GM19455 (cell line): ENCODE measurements at regions not wholly inside any gene's neighbourhood (a gene's known extent, or its start where the extent isn't known, plus 50 kb on each side); places are given as distances from the start of the nearest gene placed in this dataset.
"Not testable (repeated sequence)": the region's sequence is repeated elsewhere in the genome, so short reads cannot be mapped to it uniquely, and the experiment has no call there.

Experiments used
- ATAC-seq: cut with Tn5 transposase; IDR thresholded peaks from one replicate; pipeline ENCODE4 v1.9.1; 2021; ENCODE audit not compliant: unreplicated experiment

DNA sequence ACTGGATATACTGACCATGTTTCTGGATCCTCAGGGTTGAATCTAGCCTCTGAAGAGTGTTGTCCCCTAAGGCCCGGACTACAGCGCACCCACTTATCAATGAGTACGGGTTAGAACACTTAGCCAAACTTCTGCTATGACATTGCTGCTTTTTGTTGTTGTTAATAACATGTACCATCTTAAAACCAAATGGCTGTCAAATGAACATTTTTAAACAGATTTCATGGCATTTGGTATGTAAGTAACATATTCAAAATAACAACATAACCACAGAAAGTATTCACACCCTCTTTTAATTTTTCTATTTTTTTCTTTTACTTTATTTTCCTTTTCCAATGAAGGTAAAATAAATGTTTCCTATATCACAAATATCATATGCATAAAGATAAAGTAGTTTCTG, 1292.5 kb upstream of the TENM4 start:
- ATAC-seq = no peak

DNA sequence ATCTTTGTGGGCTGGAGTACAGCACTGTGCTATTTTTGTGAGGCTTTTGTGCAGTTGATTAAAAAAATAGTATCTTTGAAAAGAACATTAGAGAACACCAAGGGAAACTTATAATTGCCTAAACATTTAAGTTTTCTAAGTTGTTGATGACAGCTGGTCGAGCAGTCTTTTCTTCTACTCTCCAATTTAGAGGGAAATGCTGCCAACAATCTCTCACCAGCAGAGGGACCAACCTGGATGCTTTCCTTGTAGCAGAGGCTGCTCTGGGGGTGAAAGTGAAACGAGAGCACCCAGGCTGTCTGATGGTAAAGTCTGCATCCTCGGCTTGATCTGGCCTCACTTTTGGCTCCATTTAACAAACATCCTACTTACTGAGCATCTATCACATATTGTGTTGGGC, 1286.5 kb upstream of the TENM4 start:
- ATAC-seq = no peak

DNA sequence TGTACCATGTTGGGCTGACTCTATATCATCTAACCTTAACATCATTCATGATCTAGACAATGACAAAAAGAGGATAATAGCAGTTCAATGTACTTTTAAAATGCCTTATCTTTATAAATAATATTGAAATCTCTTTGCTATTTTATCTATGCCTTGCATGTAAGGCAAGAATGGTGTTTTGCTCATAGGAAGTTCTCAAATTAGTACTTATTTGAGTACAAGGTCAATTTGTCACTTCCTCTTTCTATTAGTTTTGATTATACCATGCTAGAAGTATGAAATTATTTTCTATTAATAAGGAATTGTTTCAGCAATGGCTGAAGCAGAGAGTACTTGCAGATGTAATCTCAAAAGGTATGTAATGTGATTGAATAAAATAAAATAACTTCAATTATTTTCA, 1285.4 kb upstream of the TENM4 start:
- no peak for ATAC-seq

DNA sequence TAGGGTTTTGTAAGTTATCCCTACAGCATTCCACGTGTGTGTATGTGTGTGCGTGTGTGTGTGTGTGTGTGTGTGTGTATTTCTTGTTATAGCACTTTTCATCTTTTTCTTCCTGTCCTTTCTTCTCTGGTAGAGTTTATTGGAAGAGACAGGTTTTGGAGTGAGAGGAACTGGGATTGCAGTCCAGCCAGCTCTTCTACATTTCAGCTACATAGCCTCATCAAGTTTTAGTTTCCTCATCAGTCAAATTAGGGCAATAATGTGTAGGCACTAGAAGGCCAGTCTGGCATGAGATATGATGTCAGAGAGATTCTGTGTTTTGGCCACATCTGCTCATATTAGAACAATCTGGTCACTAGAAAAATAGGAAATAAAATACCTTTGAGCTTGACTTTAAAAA, 1283.5 kb upstream of the TENM4 start:
- no peak for ATAC-seq

DNA sequence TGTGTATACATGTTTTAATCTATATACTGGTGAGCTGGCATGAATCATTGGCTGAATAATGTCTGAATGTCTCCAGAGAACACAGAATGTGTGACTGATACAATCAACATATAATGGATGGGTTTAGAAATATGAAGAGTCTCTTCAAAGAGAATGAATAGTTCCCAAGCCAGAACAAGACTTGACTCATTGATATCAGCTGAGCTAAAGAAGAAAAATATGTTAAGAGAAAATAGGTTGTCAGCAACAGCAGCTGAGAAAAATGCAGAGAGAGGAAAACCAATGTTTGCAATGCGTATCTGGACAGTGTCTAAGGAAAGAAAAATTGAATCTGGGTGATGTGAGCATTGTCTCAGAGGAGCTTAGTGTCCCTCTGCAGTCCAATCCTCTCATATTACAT, 1281.8 kb upstream of the TENM4 start:
- no peak for ATAC-seq

DNA sequence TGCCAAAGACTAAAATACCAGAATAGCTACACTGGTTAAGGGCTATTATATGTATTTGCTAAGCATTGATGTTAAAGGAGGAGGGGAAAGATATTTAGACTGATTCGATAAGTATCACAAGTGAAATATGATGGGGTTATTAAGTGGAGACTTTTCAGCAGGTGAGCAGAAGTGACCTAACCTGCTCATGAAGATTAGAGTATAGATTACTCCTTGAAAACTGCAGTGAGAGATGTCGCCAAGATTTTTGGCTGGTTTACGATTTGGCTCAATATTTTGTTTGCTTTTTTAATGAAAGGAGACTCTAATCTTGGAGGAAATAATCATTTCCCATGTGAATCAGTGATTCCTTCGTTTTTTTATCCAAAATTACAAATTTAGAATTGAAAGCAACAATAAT, 1279.5 kb upstream of the TENM4 start:
- ATAC-seq = no peak

DNA sequence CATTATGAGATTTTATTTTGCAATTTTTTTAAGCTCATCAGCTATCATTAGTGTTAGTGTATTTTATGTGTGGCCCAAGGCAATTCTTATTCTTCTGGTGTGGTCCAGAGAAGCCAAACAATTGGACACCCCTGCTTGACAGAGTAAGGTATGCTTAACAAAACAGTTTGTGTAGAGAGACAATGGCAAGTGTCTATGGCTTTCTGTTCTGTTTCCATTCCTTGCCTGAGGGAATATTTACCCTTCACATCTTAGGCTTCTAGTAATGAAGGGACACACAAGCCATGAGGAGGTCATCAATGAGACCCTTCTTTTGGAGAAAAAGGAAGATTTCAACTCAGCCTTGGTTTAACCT, 1278.4 kb upstream of the TENM4 start:
- ATAC-seq = no peak

DNA sequence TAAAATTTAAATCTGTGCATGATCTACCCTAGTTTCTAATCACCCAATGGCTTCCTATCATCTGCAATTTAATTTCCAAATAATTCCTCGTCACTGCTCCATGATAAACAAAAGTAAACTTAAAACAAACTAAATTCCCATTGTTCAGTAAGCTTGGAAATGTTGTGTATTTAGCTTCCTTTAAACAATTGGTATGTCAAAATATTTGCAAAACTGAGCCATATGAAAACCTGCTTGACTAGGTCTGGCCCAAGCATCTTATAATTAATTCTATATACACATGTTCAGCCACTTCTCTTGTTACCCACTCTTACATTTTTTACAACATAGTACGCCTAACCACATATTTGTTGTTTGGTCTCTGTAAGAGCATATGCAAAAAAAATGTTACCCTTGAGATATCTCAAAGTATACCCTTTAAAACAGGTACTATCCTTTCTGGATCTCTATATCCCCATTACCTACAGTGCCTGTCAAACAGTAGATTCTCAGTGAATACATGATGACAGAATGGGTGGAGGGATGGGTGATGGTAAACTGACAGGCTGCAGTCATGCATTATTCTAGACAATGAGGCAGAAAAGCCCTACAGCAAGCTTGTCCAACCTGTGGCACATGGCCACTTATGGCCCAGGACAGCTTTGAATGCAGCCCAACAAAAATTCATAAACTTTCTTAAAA, 1277.9 kb upstream of the TENM4 start:
- no peak for ATAC-seq

DNA sequence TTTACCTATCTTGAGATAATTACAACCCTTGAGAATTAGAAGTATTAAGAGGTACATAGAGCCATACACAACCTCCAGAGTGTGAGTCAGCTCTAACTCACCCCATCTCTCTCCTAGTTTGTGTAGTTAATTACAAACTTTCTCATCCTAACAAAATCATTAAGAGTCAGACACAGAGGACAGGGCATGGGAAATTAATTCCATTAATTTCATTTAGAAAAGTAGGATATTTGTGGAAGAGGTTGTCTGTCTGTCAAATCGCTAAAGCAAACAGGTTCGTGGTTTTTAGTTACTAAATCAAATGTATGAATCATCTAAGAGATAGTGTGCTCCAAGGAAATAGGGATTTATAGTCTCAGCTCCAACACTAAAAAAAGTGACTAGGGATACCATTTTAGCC, 1261.4 kb upstream of the TENM4 start:
- ATAC-seq = no peak

DNA sequence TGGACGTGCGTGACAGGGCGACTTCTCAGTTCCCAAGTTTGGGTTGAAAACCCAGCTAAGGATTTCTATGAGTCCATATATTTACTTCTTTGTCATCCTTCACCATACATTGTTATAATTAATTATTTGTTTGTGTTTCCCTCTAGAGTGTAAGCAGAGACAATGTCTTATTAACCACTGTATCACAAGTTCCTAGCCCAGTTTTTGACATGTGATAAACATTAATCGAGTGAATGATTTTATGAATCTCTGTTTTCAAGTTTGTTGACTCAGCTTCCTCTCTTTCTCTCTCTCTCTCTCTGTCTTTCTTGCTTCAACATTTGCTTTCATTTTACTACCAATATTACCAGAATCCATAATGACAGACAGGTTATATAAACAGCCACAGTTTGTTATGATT, 1259.6 kb upstream of the TENM4 start:
- no peak for ATAC-seq

DNA sequence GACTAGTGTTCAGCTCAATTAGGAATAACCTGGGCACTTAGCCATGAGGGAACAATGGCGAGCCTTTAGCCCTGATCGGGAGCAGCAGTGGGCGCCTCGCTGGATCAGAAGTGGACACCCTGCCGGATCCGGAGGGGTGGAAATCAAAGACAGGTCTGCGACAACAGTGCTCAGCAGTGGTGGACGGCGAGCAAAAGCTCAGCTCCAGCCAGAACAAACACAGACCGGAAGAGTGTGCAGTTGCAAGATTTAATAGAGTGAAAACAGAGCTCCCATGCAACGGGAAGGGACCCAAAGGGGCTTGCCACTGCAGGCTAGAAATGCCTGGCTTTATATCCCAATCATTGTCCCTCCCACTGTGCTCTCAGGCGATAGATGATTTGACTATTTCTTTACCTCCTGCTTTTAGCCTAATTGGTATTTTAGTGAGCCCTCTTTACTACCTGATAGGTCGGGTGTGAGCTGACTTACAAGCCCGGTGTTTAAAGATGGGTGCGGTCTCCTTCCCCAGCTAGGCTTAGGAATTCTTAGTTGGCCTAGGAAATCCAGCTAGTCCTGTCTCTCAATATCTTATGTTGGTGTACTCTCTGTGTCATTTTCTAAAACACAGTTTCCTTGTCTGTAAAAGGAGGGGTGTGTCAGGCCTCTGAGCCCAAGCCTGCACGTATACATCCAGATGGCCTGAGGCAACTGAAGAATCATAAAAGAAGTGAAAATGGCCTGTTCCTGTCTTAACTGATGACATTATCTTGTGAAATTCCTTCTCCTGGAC, 1258.8 kb upstream of the TENM4 start:
- not testable (repeated sequence) for ATAC-seq

DNA sequence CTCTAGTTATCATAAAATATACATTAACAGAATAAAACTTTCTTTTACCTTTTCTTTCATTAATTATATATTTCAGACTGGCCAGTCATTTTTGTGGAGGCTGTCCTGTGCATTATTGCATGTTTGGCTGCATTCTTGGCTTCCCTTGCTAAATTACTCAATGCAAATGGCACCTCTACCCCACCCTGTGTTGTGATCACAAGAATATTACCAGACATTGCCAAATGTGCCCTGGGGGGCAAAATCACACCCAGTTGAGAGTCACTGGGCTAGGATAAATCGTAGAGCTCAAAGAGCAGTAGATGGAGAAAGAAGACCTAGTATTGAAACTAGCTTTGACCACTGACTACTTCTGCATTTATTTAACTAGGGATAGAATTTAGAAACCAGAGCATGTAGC, 1257.8 kb upstream of the TENM4 start:
- no peak for ATAC-seq

DNA sequence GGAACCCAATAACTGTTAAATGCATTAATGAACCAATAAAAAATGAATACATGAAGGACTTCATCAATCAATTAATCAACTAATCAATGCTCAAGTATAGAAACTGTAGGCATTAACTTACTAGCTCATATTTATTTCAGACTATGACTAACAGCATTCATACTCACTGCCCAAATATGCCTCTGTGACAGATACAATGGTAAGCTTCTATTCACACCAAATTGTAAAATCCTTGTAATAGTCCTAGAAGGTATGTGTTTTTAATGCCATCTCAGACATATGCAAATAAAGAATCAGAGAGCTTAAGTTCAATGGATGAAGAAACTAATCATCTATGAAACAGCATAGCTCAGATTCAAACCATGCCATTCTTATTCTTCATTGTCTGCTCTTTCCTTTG, 1253.6 kb upstream of the TENM4 start:
- ATAC-seq = no peak

DNA sequence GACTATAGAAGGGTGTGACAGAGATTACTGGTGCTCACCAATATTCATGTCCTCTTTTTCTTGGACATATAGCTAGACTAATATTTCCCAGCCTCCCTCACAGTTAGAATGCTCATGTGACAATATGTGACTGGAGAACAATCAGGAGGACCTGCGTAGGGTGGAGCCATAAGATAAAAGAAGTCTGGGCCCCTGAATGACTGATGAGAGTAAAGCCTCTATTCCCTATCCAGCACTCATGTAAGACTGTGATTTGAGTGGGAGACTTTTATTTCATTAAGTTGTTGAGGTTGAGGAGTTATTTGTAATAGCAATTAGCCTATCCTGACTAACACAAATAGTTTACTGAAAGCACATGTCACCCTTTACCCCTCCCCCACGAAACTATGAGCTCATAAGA, 1247.1 kb upstream of the TENM4 start:
- ATAC-seq = no peak

DNA sequence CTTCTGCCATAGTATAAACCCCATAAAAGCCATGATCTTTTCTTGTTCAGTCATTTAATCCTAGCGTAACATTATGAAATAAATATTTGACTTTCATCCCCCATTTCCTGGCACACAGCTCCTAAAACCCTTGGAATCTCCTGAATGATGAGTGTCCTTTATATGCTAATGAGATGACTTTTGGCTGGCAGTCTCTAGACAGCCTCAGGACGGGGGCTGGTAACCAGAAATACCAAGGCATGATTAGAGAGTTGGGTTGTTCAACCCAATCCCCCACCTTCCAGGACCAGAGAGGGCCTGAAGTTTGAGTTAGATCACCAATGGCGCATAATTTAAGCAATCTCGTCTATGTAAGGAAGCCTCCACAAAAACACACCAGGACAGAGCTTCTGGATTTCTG, 1246.1 kb upstream of the TENM4 start:
- no peak for ATAC-seq

DNA sequence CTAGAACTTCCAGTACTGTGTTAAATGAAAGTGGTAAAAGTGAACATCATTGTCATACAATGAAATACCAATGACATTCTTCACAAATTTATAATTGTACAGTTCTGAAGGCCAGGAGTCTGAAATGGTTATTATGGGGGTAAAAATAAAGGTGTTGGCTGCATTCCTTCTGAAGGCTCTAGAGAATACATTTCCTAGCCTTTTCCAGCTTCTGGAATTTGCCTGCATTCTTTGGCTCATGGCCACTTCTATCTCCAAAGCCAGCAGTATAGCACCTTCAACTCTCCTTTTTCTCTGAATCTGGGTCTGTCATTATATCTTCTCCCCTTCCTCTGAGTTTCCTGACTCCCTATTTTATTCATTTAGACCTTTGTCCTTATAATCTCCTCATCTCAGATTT, 1232.7 kb upstream of the TENM4 start:
- no peak for ATAC-seq

DNA sequence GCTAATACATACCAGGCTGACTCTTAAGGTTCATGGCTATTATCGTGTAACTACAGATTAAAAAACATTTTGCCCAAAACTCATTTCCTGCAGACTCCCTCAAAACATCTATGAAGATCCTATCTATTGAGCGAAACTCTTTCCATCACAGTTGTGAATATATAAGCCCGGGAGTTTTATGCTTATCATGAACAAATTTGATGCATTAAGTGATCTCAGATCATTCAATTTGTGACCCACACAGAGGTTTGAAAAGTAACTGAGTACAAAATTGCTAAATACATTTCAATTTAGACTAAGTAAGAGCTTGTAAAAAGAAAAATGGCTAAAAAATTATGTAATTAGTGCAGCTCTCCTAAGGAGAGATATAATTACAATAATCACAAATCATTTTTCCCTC, 1228.8 kb upstream of the TENM4 start:
- ATAC-seq = no peak

DNA sequence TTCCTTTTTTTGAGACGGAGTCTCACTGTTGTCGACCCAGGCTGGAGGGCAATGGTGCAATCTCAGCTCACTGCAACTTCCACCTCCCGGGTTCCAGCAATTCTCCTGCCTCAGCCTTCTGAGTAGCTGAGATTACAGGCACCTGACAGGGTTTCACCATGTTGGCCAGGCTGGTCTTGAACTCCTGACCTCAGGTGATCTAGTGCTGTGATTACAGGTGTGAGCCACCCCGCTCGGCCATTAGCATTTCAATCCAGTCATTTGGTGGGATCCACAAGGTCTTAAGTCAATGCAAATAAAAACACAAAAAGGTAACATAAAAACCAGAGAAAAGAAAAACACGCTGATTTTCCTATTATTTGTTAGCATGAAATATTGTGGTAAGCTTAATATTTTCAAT, 1227.2 kb upstream of the TENM4 start:
- no peak for ATAC-seq

DNA sequence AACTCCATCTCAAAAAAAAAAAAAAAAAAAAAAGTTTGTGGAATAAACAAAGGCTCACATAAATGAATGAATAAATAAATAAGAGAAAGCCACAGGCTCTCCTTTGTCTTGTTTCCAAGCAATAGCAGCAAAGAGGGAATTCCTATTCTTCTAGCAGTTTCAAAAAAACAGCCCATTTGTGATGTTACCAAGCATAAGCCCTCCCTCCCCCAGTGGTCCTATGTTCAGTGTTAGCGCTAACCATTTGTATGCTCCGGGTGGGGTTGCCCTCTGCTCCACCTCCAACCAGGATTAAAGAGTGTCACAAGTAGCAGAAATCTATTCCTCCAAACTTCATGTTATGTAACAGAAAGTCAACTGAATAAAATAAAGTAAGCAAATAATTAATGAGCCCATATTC, 1215.0 kb upstream of the TENM4 start:
- no peak for ATAC-seq

DNA sequence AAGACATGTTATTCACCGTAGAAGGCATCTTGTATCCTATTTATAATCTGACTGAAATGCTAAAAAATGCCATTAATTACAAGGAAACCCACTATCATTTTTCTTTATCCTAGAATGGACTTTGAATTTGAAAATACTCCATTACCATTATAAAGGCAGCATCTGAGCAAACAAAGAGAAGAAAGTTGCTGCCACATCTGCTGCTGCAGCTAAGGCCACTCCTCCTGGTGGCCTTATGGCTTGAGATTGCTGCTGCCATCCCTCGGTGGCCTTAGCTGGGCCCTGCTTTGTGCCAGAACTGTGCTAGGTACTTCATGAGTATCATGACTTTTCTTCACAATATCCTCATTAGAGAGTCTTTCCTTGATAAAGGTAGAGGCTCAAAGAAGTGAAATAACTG, 1210.1 kb upstream of the TENM4 start:
- no peak for ATAC-seq

DNA sequence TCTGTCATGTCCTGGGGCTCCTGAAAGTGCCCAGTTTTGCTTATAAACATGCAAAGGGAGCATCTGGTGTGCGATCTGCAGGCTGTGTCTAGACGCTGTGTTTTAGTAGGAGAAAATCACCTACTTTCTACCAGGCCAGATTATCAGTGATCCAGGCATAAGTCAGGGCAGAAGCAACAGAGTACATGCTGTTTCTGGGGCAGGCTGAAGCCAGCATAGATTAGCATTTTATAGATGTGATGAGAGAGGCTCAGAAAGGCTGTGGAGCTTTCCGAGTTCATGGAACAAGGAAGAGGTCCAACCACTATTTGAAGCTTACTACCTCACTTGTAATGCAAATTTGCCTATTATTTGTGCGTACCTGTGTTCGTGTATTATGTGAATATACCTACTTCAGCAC, 1208.4 kb upstream of the TENM4 start:
- no peak for ATAC-seq

DNA sequence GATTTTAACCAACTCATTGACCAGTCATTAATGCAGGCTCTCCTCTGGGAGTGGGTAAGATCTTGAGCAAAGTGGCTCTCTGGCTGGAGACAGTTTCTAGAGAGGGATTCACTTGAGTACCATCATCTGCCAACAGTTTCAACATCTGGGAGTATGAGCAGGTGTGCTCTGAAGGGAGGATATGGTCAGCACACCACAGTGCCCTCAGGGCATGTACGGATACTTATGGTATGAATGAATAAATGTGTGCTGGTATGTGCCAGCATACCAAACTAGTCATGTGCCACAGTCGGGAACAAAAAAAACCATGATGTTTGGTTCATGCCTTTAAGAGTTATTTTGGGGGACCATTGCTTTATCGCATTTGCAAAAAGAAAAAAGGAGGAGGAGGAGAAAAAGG, 1197.5 kb upstream of the TENM4 start:
- no peak for ATAC-seq

DNA sequence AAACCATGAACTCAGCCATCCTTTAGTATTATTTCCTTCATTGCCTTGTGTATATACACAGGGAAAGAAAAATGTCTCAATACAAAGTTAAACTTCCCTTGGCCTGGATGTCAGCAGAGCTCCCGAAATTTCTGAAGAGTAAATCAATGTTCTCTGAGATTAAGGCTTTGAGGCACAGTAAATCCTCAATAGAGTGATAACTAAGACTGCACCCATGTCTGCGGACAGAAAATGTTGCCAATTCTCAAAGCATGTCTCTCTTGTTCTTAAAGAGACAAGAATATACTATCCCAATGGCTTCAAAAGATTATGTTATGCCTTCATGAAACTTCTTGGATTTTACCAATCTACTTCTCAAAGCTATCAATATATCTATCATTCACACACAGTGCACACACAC, 1196.7 kb upstream of the TENM4 start:
- ATAC-seq = no peak
